Panc1 (cell line): ENCODE measurements at regions not wholly inside any gene's neighbourhood (a gene's known extent, or its start where the extent isn't known, plus 50 kb on each side); places are given as distances from the start of the nearest gene placed in this dataset.

Experiments used
- TF ChIP-seq, protein P1 (sequence below): fragments of 450-650 bp; IDR thresholded peaks from 2 replicates; pipeline ENCODE4 v1.5.1; 2017; ENCODE audit warnings: mild to moderate bottlenecking
- TF ChIP-seq, protein P2 (sequence below), 2 experiments: IDR thresholded peaks; 2 replicates each; pipeline ENCODE4 v1.6.1; 2011 to 2012; ENCODE audit warnings: low read depth in 2 of 2, control low read depth in 1 of 2, low read length in 1 of 2, mild to moderate bottlenecking in 1 of 2, moderate library complexity in 1 of 2; ENCODE audit not compliant: insufficient read depth in 1 of 2

DNA sequence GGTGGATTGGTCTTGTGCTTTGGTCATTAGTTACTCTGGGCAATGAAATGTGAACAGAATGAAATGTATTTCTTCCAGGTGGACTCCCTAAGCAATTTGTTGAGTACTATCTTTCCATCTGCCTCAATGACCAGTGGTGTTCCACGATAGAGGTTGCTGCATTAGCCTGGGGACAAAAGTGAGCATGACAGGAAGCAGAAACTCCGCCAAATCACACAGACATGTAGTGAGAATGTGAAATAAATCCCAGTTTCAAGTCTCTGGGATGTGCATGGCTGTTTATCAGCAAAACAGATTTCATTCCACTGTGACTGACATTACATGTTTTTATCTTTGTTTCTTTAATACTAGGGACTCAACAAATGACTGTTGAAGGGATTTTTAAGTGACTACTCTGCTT is 63.3 kb upstream of the DCBLD2 start:
- TF ChIP-seq, protein P1, sequence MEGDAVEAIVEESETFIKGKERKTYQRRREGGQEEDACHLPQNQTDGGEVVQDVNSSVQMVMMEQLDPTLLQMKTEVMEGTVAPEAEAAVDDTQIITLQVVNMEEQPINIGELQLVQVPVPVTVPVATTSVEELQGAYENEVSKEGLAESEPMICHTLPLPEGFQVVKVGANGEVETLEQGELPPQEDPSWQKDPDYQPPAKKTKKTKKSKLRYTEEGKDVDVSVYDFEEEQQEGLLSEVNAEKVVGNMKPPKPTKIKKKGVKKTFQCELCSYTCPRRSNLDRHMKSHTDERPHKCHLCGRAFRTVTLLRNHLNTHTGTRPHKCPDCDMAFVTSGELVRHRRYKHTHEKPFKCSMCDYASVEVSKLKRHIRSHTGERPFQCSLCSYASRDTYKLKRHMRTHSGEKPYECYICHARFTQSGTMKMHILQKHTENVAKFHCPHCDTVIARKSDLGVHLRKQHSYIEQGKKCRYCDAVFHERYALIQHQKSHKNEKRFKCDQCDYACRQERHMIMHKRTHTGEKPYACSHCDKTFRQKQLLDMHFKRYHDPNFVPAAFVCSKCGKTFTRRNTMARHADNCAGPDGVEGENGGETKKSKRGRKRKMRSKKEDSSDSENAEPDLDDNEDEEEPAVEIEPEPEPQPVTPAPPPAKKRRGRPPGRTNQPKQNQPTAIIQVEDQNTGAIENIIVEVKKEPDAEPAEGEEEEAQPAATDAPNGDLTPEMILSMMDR, result no peak
- TF ChIP-seq, protein P2, sequence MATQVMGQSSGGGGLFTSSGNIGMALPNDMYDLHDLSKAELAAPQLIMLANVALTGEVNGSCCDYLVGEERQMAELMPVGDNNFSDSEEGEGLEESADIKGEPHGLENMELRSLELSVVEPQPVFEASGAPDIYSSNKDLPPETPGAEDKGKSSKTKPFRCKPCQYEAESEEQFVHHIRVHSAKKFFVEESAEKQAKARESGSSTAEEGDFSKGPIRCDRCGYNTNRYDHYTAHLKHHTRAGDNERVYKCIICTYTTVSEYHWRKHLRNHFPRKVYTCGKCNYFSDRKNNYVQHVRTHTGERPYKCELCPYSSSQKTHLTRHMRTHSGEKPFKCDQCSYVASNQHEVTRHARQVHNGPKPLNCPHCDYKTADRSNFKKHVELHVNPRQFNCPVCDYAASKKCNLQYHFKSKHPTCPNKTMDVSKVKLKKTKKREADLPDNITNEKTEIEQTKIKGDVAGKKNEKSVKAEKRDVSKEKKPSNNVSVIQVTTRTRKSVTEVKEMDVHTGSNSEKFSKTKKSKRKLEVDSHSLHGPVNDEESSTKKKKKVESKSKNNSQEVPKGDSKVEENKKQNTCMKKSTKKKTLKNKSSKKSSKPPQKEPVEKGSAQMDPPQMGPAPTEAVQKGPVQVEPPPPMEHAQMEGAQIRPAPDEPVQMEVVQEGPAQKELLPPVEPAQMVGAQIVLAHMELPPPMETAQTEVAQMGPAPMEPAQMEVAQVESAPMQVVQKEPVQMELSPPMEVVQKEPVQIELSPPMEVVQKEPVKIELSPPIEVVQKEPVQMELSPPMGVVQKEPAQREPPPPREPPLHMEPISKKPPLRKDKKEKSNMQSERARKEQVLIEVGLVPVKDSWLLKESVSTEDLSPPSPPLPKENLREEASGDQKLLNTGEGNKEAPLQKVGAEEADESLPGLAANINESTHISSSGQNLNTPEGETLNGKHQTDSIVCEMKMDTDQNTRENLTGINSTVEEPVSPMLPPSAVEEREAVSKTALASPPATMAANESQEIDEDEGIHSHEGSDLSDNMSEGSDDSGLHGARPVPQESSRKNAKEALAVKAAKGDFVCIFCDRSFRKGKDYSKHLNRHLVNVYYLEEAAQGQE (IDR thresholded peaks at IDR 0.05; ENCODE audit: insufficient read depth in 1 of 2, low read depth in 2 of 2, low read length in 1 of 2), result no peak
